ENCODE measurements at regions not wholly inside any gene's neighbourhood (a gene's known extent, or its start where the extent isn't known, plus 50 kb on each side); places are given as distances from the start of the nearest gene placed in this dataset.

DNA sequence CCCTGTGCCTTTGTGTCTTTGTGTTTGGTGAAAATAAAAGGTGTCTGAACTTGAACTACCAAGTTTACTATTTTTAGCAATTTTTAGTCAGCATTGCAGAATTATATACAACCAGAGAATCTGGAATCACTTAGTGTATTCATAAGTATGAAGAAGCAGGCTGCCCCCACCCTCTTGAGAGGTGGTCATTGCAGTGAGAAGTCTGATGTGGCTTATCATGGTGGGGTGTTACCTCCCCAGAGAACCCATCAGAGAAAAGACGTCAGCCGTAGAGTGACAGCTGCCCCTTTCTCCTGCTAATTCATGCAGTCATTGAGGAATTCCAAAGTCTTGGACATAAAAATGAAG lies 66.0 kb downstream of the BOLA3 start:
- POLR2A ChIA-PET, result no interaction called here
- Histone ChIP-seq H3K27me3 (ENCODE audit: control insufficient read depth, insufficient read depth, low read length) (no peaks in the 10 kb centered on the region), H3K4me3 (ENCODE audit: low read depth, low read length) (no peak overlapping the region), H3K9me3 (ENCODE audit: control insufficient read depth, insufficient read depth, low read length) (no peaks in the 10 kb centered on the region), H3K27ac (ENCODE audit: low read depth, low read length) (no peak overlapping the region)
- CTCF ChIA-PET, result interaction anchor here (1.4 kb wide), 1 partner anchor 258 kb away, joined by 5 read pairs; no protein-coding TSS in a partner anchor
- TF ChIP-seq, protein P1, sequence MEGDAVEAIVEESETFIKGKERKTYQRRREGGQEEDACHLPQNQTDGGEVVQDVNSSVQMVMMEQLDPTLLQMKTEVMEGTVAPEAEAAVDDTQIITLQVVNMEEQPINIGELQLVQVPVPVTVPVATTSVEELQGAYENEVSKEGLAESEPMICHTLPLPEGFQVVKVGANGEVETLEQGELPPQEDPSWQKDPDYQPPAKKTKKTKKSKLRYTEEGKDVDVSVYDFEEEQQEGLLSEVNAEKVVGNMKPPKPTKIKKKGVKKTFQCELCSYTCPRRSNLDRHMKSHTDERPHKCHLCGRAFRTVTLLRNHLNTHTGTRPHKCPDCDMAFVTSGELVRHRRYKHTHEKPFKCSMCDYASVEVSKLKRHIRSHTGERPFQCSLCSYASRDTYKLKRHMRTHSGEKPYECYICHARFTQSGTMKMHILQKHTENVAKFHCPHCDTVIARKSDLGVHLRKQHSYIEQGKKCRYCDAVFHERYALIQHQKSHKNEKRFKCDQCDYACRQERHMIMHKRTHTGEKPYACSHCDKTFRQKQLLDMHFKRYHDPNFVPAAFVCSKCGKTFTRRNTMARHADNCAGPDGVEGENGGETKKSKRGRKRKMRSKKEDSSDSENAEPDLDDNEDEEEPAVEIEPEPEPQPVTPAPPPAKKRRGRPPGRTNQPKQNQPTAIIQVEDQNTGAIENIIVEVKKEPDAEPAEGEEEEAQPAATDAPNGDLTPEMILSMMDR (IDR thresholded peaks at IDR 0.05; ENCODE audit: low read depth, low read length), result no peak
- DNase-seq (ENCODE audit: low read depth, low spot score), result no peak

DNA sequence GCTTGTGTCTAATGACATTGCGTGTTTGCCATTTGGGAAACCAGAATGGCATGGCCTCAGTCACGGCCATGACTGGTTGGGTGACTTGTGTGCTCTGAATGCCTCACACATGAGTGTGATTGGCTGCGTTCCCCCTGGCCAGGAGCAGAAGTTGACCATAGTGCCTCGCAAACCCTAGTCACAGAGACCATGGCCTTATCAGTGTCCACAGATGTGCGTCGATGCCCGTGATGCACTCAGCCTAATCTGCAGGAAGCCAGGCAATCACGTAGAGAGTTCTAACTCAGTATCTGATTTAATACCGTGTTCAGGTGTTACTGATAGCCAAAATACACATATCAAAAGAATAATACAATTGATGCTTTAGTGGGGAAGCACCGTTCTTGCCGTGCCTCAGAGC lies 64.0 kb downstream of the BOLA3 start:
- H3K9me3 ChIP-seq (ENCODE audit: control insufficient read depth, insufficient read depth, low read length), result no peaks in the 10 kb centered on the region
- H3K4me3 ChIP-seq (ENCODE audit: low read depth, low read length), result no peak overlapping the region
- ChIA-PET CTCF (no interaction called here), POLR2A (no interaction called here)
- TF ChIP-seq, protein P1 (IDR thresholded peaks at IDR 0.05; ENCODE audit: low read depth, low read length), result no peak
- no peaks in the 10 kb centered on the region for H3K27me3 ChIP-seq (ENCODE audit: control insufficient read depth, insufficient read depth, low read length)
- no peak for DNase-seq (ENCODE audit: low read depth, low spot score)
- H3K27ac ChIP-seq (ENCODE audit: low read depth, low read length), result no peak overlapping the region
